OCI-LY7 (cell line): ENCODE measurements at regions not wholly inside any gene's neighbourhood (a gene's known extent, or its start where the extent isn't known, plus 50 kb on each side); places are given as distances from the start of the nearest gene placed in this dataset.

Experiments used
- EZH2phosphoT487 ChIP-seq: fragments of 200-600 bp; sonication (generic); IDR thresholded peaks from 2 replicates; pipeline ENCODE4 v1.6.1; 2018; ENCODE audit warnings: low read depth, borderline replicate concordance, mild to moderate bottlenecking, mixed run types, antibody characterized with exemption, low read length, moderate library complexity, mixed read lengths
- TF ChIP-seq, protein P1 (sequence below): fragments of 200-600 bp; sonication (generic); conservative IDR thresholded peaks from 2 replicates; pipeline ENCODE4 v1.5.1; 2014; ENCODE audit warnings: mild to moderate bottlenecking, antibody characterized with exemption, low read length, moderate library complexity, mixed read lengths

DNA sequence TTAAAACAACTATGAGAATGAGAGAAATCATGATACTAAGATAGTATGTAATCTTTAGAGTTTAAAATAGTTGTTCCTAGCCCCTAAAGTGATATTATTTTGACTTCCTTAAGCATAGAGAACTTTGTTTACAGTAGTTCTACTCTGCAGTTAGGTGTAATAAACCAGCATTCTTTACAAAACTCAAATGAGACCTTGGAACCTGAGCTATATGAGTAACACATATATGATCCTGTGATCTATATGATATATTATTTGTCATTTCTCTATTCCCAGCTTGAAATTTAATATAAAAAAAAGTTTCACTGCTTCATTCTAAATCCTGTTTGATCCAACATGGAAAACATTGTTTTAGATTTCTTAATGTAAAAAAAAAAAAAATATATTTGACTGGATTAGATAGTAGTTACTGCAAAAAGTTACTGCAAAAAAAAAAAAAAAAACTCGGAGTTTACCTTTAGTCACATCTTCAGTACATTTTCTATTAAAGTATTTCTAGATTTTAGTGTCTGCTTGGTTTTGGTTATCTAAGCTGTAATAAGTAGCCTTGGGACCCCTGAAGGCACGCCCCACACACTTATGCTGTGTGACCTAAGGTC is 463.8 kb downstream of the USP25 start:
- TF ChIP-seq, protein P1, sequence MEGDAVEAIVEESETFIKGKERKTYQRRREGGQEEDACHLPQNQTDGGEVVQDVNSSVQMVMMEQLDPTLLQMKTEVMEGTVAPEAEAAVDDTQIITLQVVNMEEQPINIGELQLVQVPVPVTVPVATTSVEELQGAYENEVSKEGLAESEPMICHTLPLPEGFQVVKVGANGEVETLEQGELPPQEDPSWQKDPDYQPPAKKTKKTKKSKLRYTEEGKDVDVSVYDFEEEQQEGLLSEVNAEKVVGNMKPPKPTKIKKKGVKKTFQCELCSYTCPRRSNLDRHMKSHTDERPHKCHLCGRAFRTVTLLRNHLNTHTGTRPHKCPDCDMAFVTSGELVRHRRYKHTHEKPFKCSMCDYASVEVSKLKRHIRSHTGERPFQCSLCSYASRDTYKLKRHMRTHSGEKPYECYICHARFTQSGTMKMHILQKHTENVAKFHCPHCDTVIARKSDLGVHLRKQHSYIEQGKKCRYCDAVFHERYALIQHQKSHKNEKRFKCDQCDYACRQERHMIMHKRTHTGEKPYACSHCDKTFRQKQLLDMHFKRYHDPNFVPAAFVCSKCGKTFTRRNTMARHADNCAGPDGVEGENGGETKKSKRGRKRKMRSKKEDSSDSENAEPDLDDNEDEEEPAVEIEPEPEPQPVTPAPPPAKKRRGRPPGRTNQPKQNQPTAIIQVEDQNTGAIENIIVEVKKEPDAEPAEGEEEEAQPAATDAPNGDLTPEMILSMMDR: no peak
- no peak for TF ChIP-seq EZH2phosphoT487
